ENCODE measurements at regions not wholly inside any gene's neighbourhood (a gene's known extent, or its start where the extent isn't known, plus 50 kb on each side); places are given as distances from the start of the nearest gene placed in this dataset.

DNA sequence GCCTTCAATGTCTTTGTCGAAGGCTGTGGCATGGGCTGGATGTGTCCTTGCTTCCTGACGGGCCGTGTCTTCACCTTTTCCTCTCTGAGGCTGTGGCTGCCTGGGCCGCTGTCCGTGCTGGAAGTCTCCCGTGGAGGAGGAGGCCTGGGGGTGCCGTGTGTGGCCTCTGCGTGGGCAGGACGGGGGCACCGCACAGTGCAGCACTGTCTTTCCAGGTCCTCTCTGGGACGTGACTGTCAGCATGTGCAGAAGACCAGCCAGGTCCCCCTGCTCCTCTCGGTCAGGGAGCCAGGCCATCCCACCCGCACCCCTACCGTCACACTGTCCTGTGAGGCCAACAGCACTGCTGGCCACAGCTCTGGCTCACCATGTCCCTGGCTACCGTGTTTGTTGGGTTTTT, 64.4 kb upstream of the ZNF236 start:
- 58% methylated on average over 8 of the region's 15 CpGs for WGBS (ENCODE audit: low lambda C conversion rate)
- Histone ChIP-seq H2AFZ (ENCODE audit: low read depth) (no peak overlapping the region), H3K9me2 (no peaks in the 10 kb centered on the region), H3K9ac (no peak overlapping the region), H3K9me3 (no peaks in the 10 kb centered on the region), H3K36me3 (replicated peaks in 1 of 2; ENCODE audit: control insufficient read depth in 1 of 2, insufficient read depth in 2 of 2, low read length in 1 of 2) (no peaks in the 10 kb centered on the region), H3K4me1 (ENCODE audit: control insufficient read depth in 1 of 2, insufficient read depth in 2 of 2, low read depth in 1 of 2, low read length in 1 of 2) (no peaks in the 10 kb centered on the region), H3K27ac (ENCODE audit: low read depth in 2 of 2, low read length in 1 of 2) (no peak overlapping the region), H3F3A (replicated peaks; ENCODE audit: insufficient read depth) (no peaks in the 10 kb centered on the region), H3K79me2 (ENCODE audit: insufficient read depth) (no peaks in the 10 kb centered on the region), H3K4me2 (no peak overlapping the region), H4K20me1 (ENCODE audit: insufficient read depth) (no peaks in the 10 kb centered on the region), H3K27me3 (ENCODE audit: insufficient read depth) (no peaks in the 10 kb centered on the region), H3K4me3 (ENCODE audit: low read depth in 2 of 2, low read length in 1 of 2) (no peak overlapping the region)
- TF ChIP-seq, protein P1, sequence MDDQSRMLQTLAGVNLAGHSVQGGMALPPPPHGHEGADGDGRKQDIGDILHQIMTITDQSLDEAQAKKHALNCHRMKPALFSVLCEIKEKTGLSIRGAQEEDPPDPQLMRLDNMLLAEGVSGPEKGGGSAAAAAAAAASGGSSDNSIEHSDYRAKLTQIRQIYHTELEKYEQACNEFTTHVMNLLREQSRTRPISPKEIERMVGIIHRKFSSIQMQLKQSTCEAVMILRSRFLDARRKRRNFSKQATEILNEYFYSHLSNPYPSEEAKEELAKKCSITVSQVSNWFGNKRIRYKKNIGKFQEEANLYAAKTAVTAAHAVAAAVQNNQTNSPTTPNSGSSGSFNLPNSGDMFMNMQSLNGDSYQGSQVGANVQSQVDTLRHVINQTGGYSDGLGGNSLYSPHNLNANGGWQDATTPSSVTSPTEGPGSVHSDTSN (IDR thresholded peaks at IDR 0.05), result no peak
- no peak for TF ChIP-seq NRF1 (IDR thresholded peaks at IDR 0.05; ENCODE audit: low read depth, low read length)
- ChIA-PET POLR2A (no interaction called here), CTCF (no interaction called here)
- DNase-seq, result no peak

DNA sequence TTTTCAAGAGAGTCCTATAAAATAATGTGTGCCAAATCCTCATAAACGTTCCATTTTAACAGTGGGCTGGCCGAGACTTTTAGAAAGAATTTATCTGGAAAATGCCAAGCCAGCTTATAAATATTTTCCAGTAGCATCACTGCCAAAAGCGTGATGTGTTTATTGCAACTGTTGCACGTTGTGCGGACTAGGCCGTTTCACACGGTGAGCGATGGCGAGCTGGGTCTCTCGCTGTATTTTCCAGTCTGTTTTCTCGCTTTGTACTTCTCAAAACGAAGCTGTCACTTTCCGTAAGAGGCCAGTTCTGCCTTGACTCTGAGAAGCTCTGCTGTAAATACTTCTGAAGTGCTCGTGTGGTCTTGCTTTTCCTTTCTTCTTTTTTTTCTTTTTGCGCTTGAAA, 65.0 kb upstream of the ZNF236 start:
- Histone ChIP-seq H3K79me2 (ENCODE audit: insufficient read depth) (no peaks in the 10 kb centered on the region), H3K27me3 (ENCODE audit: insufficient read depth) (no peaks in the 10 kb centered on the region), H3K4me3 (ENCODE audit: low read depth in 2 of 2, low read length in 1 of 2) (no peak overlapping the region), H3K9ac (no peak overlapping the region), H3F3A (replicated peaks; ENCODE audit: insufficient read depth) (no peaks in the 10 kb centered on the region), H3K9me3 (no peaks in the 10 kb centered on the region), H3K36me3 (replicated peaks in 1 of 2; ENCODE audit: control insufficient read depth in 1 of 2, insufficient read depth in 2 of 2, low read length in 1 of 2) (no peaks in the 10 kb centered on the region), H4K20me1 (ENCODE audit: insufficient read depth) (no peaks in the 10 kb centered on the region), H3K9me2 (no peaks in the 10 kb centered on the region), H3K4me2 (no peak overlapping the region), H3K4me1 (ENCODE audit: control insufficient read depth in 1 of 2, insufficient read depth in 2 of 2, low read depth in 1 of 2, low read length in 1 of 2) (no peaks in the 10 kb centered on the region), H2AFZ (ENCODE audit: low read depth) (no peak overlapping the region), H3K27ac (ENCODE audit: low read depth in 2 of 2, low read length in 1 of 2) (no peak overlapping the region)
- ChIA-PET POLR2A (no interaction called here), CTCF (interaction anchor here (0.8 kb wide), 1 partner anchor 48 kb away, joined by 3 read pairs; no protein-coding TSS in a partner anchor)
- 51% methylated on average over 12 of the region's 15 CpGs for WGBS (ENCODE audit: low lambda C conversion rate)
- DNase-seq, result no peak
- no peak for TF ChIP-seq CHD2 (IDR thresholded peaks at IDR 0.05; ENCODE audit: low read length, partially characterized antibody)
- TF ChIP-seq, protein P2, sequence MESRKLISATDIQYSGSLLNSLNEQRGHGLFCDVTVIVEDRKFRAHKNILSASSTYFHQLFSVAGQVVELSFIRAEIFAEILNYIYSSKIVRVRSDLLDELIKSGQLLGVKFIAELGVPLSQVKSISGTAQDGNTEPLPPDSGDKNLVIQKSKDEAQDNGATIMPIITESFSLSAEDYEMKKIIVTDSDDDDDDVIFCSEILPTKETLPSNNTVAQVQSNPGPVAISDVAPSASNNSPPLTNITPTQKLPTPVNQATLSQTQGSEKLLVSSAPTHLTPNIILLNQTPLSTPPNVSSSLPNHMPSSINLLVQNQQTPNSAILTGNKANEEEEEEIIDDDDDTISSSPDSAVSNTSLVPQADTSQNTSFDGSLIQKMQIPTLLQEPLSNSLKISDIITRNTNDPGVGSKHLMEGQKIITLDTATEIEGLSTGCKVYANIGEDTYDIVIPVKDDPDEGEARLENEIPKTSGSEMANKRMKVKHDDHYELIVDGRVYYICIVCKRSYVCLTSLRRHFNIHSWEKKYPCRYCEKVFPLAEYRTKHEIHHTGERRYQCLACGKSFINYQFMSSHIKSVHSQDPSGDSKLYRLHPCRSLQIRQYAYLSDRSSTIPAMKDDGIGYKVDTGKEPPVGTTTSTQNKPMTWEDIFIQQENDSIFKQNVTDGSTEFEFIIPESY (IDR thresholded peaks at IDR 0.05; ENCODE audit: borderline replicate concordance, low read depth), result no peak
- TF ChIP-seq YY1 (IDR thresholded peaks at IDR 0.05; ENCODE audit: low read depth), result no peak
- no peak for TF ChIP-seq FOSL2 (IDR thresholded peaks at IDR 0.05; ENCODE audit: borderline replicate concordance, low read depth)
- no peak for TF ChIP-seq ELF1 (IDR thresholded peaks at IDR 0.05)
- no peak for TF ChIP-seq FOXJ3 (CRISPR knock-in tag; IDR thresholded peaks at IDR 0.05)
- no peak for TF ChIP-seq RFX5 (IDR thresholded peaks at IDR 0.05; ENCODE audit: low read length)
- TF ChIP-seq, protein P1 (IDR thresholded peaks at IDR 0.05), result no peak

Measured in SK-N-SH (cell line).